Colonic mucosa (tissue), 4 donors: ENCODE measurements at regions not wholly inside any gene's neighbourhood (a gene's known extent, or its start where the extent isn't known, plus 50 kb on each side); places are given as distances from the start of the nearest gene placed in this dataset.

Experiments used
- DNase-seq: peaks from one replicate; pipeline ENCODE4 v3.0.0-alpha.2; 2020
- H3K27ac ChIP-seq: fragments of 200-600 bp; one replicate; pipeline ENCODE4 v1.8.0; 2021
- H3K27me3 ChIP-seq: fragments of 200-600 bp; one replicate; pipeline ENCODE4 v1.8.0; 2021
- H3K36me3 ChIP-seq: fragments of 200-600 bp; one replicate; pipeline ENCODE4 v1.8.0; 2021
- H3K4me1 ChIP-seq: fragments of 200-600 bp; one replicate; pipeline ENCODE4 v1.8.0; 2021; ENCODE audit warnings: mild to moderate bottlenecking
- H3K4me3 ChIP-seq: fragments of 200-600 bp; one replicate; pipeline ENCODE4 v1.8.0; 2021
- H3K9ac ChIP-seq, 2 donors: one replicate each; pipeline ENCODE4 v1.7.0; 2013; ENCODE audit warnings: control low read depth in 2 of 2, low read depth in 2 of 2, low read length in 2 of 2
- H3K9me3 ChIP-seq: fragments of 200-600 bp; one replicate; pipeline ENCODE4 v1.8.0; 2021
- CTCF ChIP-seq: fragments of 200-600 bp; IDR thresholded peaks from one replicate; pipeline ENCODE4 v1.8.0; 2022; ENCODE audit warnings: antibody characterized with exemption, mild to moderate bottlenecking
- intact Hi-C: fragments of 100-400 bp; cut with DNase I; formaldehyde crosslinking; loops from one replicate; pipeline ENCODE4 v1.14.1; 2022
- donor health status: healthy.
- donor health status: DM: no; HTN: no; CAD: no.
- donor health status: DM: no; HTN: no; CAD: no.

GRCh38 chr13:105658431-105658830 lies 877.0 kb downstream of the EFNB2 start:
- H3K27ac ChIP-seq, result no peak overlapping the region
- intact Hi-C loops, result no loop called here
- no peak for DNase-seq
- no peaks in the 10 kb centered on the region for H3K9me3 ChIP-seq
- no peak overlapping the region for H3K4me3 ChIP-seq
- no peak overlapping the region for H3K9ac ChIP-seq
- no peaks in the 10 kb centered on the region for H3K27me3 ChIP-seq
- H3K36me3 ChIP-seq, result no peaks in the 10 kb centered on the region
- no peak for TF ChIP-seq CTCF
- H3K4me1 ChIP-seq, result no peaks in the 10 kb centered on the region

GRCh38 chr13:105655046-105655445 lies 880.4 kb downstream of the EFNB2 start:
- Histone ChIP-seq H3K9ac (no peak overlapping the region), H3K4me1 (no peaks in the 10 kb centered on the region), H3K4me3 (no peak overlapping the region), H3K27ac (no peak overlapping the region), H3K27me3 (no peaks in the 10 kb centered on the region), H3K9me3 (no peaks in the 10 kb centered on the region), H3K36me3 (no peaks in the 10 kb centered on the region)
- no peak for DNase-seq
- intact Hi-C loops, result no loop called here
- no peak for TF ChIP-seq CTCF

- no peak for DNase-seq
- no peaks in the 10 kb centered on the region for H3K9me3 ChIP-seq
- intact Hi-C loops, result no loop called here
- H3K36me3 ChIP-seq, result no peaks in the 10 kb centered on the region
- TF ChIP-seq CTCF, result no peak
- no peaks in the 10 kb centered on the region for H3K4me1 ChIP-seq
- H3K27me3 ChIP-seq, result no peaks in the 10 kb centered on the region
- H3K27ac ChIP-seq, result no peak overlapping the region
- no peak overlapping the region for H3K4me3 ChIP-seq
- no peak overlapping the region for H3K9ac ChIP-seq
Measured at GRCh38 chr13:105643966-105644365, 891.5 kb downstream of the EFNB2 start.

- DNase-seq, result no peak
- TF ChIP-seq CTCF, result no peak
- Histone ChIP-seq H3K36me3 (no peaks in the 10 kb centered on the region), H3K4me3 (no peak overlapping the region), H3K27me3 (no peaks in the 10 kb centered on the region), H3K27ac (no peak overlapping the region), H3K9me3 (no peaks in the 10 kb centered on the region), H3K9ac (no peak overlapping the region), H3K4me1 (no peaks in the 10 kb centered on the region)
- intact Hi-C loops, result no loop called here
Measured at GRCh38 chr13:105642511-105642958, 892.9 kb downstream of the EFNB2 start.

GRCh38 chr13:105641121-105641520 lies 894.3 kb downstream of the EFNB2 start:
- DNase-seq, result no peak
- Histone ChIP-seq H3K4me1 (no peaks in the 10 kb centered on the region), H3K9me3 (no peaks in the 10 kb centered on the region), H3K27ac (no peak overlapping the region), H3K4me3 (no peak overlapping the region), H3K27me3 (no peaks in the 10 kb centered on the region), H3K9ac (no peak overlapping the region), H3K36me3 (no peaks in the 10 kb centered on the region)
- intact Hi-C loops, result no loop called here
- no peak for TF ChIP-seq CTCF

GRCh38 chr13:105638426-105638825 lies 897.0 kb downstream of the EFNB2 start:
- H3K36me3 ChIP-seq, result no peaks in the 10 kb centered on the region
- H3K4me3 ChIP-seq, result no peak overlapping the region

More at GRCh38 chr13:105638426-105638825, 897.0 kb downstream of the EFNB2 start:
- Histone ChIP-seq H3K27ac (no peak overlapping the region), H3K4me1 (no peaks in the 10 kb centered on the region), H3K9ac (no peak overlapping the region), H3K27me3 (no peaks in the 10 kb centered on the region), H3K9me3 (no peaks in the 10 kb centered on the region)
- DNase-seq, result no peak
- TF ChIP-seq CTCF, result no peak
- intact Hi-C loops, result no loop called here
